Posterior cingulate gyrus (tissue), 11 donors: ENCODE measurements at regions not wholly inside any gene's neighbourhood (a gene's known extent, or its start where the extent isn't known, plus 50 kb on each side); places are given as distances from the start of the nearest gene placed in this dataset.
"Not testable (repeated sequence)": the region's sequence is repeated elsewhere in the genome, so short reads cannot be mapped to it uniquely, and the experiment has no call there.

ENCODE experiments used
- DNase-seq, 10 donors: peaks; one replicate each; pipeline versions ENCODE4 v3.0.0 to v3.0.0-alpha.2; 2020 to 2021; ENCODE audit warnings: mixed read lengths in 3 of 10
- intact Hi-C: fragments of 100-400 bp; cut with DNase I; formaldehyde crosslinking; loops from one replicate; pipeline ENCODE4 v1.15.1; 2023

DNA sequence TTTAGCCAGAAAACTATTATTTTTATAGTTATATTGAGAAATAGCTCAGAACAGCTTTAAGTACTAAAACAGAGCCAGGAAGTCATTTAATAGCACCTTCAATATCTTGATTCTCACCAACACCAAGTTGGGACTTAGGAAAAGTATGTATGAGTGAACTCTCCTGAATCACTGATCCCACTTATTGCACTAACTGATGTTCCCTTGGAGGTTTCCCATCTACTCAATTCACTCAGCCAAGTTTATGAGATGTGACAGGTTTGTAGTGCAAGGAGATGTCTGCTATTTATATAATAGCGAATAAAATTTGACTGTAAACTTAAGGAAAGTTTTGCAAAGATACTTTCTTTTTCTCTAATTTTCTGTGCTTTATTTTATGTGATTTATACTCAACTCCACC lies 1147.6 kb upstream of the PCDH20 start:
- DNase-seq, result no peak
- intact Hi-C loops, result no loop called here

- intact Hi-C loops, result no loop called here
- DNase-seq, result no peak
Observed at GRCh38 chr13:62556978-62557377, 1141.3 kb upstream of the PCDH20 start.

- intact Hi-C loops, result no loop called here
- no peak for DNase-seq
Observed at GRCh38 chr13:62551588-62551987, 1135.9 kb upstream of the PCDH20 start.

DNA sequence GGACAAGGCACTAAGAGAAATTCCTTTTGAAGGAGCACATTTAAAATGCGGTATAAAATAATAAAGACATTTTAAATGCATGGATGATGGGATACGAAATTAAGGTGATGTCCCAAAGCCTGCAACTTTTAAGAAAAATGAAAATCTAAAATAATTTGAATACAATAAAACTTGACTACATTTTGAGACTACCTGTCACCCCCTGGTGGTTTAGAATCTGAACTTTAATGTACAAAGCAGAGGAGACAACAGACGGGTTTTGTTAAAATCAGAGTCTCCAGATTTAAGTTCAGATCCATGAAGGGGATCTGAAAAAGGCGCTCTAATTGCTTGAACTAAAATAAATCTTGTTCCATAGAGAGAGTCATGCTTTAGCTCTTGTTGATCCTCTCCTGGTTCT lies 1129.3 kb upstream of the PCDH20 start:
- intact Hi-C loops, result no loop called here
- DNase-seq, result no peak

DNA sequence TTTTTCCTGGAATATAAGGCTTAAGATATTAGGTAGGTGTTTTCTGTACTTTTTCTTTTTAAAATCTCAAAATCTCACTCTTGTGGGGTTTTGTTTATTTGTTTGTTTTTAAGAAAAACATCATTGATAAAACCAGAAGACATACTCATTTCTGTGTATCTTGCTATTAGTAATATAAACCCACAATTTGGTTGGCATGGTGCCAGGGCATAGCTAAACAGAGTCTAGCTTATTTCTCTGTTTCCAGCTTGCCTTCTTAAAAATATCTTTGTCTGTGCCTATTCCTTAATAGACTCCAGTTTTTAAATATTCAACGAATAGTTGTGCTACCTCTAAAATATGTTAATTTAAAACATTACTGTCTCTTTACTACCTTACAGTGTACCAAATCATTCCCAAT lies 1121.9 kb upstream of the PCDH20 start:
- no peak for DNase-seq
- intact Hi-C loops, result no loop called here

GRCh38 chr13:62525652-62526051 lies 1110.0 kb upstream of the PCDH20 start:
- no peak for DNase-seq
- intact Hi-C loops, result no loop called here

DNA sequence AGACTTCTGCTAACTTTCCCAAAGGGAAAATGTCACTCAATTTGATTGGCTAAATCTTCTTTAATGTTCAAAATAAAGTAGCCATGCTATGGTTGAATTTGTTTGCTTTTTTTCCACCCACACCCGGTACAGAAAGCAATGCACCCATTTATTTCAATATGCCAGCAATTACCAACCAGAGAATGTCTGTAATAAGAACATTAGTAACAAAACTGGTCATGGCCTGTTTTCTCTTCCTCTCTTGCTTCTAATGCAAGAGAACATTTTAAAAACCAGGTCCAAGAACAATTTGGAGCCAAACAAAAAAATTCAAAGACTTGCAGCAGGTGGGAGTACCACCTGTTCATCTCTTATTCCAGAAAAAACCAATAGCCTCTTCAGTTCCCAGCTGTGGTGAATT lies 1108.8 kb upstream of the PCDH20 start:
- intact Hi-C loops, result no loop called here
- no peak for DNase-seq

DNA sequence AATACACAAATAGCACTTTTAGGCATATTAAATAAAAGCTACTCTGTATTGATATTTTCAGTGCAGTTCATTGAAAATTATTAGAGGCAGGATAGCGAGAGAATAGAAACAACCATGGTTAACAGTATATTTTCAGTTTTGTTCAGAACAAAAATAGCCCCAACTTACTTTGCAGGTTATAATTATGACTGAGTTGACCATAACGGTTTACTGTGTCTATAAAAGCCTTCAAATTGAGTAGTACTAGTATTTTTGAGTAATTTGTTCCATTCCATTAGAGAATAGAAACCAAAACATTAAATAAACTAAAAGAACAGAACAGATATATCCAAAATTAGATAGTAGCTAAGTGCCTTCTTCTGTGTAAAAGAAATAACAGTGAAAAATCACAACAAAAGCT lies 1108.4 kb upstream of the PCDH20 start:
- intact Hi-C loops, result no loop called here
- no peak for DNase-seq

DNA sequence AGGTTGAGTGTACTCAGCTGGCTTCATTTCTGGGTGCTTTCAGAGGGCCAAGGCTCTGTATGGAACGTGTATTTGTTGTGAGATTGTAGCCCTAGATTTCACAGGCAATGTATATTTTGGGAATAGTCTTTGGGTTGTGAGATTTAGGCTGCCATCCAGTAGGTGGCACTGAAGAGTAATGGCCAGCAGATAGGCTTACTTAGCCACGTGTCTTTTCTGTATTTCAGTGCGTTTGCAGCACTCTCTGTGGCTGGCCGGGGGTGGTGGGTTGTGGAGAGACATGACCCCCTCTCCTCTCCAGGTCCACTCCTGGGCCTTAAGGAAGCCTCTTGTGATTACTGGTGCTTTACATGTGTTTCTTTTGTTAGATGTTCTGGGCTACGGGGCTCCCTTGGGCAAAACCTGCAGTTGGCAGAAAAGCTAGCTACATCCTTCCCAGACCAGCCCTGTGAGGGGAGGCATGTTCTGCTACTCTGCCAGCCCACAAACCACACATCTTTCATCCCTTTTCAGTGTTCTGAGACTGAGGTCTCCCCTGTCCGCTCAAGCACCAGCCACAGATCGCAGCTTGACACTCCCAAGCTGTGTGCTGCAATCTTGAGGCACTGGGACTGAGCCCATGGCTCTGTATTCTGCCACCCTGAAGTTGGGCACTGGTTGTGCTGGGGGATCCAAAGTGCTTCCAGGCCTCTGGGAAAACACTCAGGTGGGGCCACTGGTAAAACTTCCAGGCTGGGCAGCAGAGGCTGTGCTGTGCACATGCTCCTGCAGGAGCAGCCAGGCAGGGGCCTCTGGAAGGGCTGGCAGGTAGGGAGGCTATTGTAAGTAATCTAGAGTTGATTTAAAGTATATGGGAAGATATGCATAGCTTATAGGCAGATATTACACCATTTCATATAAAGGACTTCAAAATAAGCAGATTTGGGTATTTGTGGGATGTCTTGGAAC lies 1096.8 kb upstream of the PCDH20 start:
- peak in 4 of 10 donors; percentile 28 to 64 (median 46) for DNase-seq
- intact Hi-C loops, result no loop called here

- intact Hi-C loops, result no loop called here
- DNase-seq, result no peak
Observed at GRCh38 chr13:62510906-62511655, 1095.4 kb upstream of the PCDH20 start.

DNA sequence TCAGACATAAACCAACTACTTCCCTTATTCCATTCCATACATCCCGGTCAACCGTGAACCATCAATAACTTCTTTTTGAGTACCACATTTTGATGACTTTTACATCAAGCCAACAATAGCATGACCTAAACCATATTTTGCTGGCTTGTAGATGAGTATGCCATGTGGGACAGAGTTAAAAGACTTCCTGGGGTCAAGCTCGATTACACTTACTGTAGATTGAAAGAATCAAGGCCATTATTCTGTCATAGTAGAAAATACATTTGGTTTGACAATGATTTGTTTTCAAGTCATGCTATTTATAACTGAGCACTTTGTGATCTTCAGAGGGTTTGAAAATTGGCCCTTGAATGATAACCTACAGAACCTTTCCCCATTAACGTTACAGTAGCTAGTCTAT lies 1086.9 kb upstream of the PCDH20 start:
- no peak for DNase-seq
- intact Hi-C loops, result no loop called here

DNA sequence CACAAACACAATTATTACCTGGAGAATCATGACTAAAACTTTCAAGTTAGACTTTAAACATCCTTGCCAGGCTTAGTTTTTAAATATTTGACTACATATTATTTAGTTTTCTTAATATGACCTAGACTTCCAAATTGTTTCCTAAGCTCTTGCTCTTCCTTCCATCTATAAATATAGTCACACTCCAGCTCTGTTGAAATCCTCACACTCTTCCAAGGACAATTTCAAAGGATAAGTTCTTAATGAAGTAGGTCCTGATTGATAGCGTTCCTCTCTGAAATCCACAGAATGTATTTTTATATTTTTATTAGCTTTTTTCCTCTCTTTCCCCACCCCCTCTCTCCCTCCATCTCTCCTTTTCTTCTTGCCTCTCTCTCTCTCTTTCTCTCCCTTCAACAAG lies 1074.1 kb upstream of the PCDH20 start:
- intact Hi-C loops, result no loop called here
- DNase-seq, result no peak

DNA sequence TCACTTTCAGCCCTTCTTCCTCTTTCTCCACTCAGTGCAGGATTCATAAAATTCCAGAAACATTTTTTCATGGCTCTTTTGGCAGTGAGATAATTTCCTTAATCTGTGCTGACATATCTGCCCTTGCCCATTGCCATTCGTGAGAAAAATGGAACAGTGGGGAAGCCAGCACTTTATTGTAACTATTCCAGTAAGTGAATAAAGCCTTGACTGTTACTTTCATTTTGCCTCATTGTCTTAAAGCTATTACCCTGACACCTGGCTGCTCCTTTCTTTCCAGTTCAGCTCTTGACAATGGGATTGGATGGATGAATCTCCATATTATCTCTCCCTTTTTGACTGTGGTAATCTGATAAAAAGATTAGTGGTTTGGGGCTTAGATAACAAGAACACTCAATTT lies 1068.1 kb upstream of the PCDH20 start:
- no peak for DNase-seq
- intact Hi-C loops, result no loop called here

DNA sequence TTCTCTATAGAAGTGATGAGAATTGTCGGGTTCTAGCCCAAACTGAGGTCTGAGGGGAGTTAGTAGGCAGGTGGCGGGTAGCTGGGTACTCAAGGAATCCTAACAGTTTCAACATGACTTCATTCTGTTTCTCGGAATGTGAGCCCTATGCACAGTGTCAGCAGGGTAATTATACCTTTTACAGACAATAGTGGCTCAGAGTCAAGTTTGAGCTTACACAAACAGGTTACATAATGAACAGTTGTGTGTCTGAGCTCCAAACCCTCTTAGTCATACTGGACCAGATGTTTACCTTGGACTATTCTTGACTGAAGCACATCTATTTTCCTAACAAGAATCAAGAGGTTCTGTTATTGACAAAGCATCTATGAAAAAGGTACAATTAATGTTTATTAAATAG lies 1066.7 kb upstream of the PCDH20 start:
- intact Hi-C loops, result no loop called here
- no peak for DNase-seq

- intact Hi-C loops, result no loop called here
Observed at GRCh38 chr13:62473944-62474237, 1058.2 kb upstream of the PCDH20 start.

GRCh38 chr13:62473190-62473943 lies 1057.7 kb upstream of the PCDH20 start:
- DNase-seq, result no peak
- intact Hi-C loops, result no loop called here

More at GRCh38 chr13:62473944-62474237, 1058.2 kb upstream of the PCDH20 start:
- DNase-seq, result no peak

DNA sequence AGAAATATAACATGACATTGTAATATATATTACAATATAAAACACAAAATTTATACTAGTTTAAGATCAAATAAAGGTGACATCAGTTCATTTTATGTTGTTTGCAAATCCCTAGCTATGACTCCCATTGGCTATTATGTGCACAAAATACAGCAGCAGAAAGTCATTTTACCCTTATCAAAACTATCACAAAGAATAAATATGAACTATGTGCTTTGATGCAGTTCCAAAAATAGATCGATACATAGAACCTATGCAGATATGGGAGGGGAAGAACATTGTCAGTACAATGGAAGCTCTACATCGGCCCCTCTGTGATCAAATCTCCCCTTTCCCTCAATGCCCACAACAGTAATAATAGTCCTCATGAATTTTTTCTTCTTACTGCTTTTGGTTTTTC lies 1038.1 kb upstream of the PCDH20 start:
- intact Hi-C loops, result no loop called here

GRCh38 chr13:62450759-62451158 lies 1035.1 kb upstream of the PCDH20 start:
- no peak for DNase-seq
- intact Hi-C loops, result no loop called here

More for the DNA sequence above, 1038.1 kb upstream of the PCDH20 start:
- no peak for DNase-seq

DNA sequence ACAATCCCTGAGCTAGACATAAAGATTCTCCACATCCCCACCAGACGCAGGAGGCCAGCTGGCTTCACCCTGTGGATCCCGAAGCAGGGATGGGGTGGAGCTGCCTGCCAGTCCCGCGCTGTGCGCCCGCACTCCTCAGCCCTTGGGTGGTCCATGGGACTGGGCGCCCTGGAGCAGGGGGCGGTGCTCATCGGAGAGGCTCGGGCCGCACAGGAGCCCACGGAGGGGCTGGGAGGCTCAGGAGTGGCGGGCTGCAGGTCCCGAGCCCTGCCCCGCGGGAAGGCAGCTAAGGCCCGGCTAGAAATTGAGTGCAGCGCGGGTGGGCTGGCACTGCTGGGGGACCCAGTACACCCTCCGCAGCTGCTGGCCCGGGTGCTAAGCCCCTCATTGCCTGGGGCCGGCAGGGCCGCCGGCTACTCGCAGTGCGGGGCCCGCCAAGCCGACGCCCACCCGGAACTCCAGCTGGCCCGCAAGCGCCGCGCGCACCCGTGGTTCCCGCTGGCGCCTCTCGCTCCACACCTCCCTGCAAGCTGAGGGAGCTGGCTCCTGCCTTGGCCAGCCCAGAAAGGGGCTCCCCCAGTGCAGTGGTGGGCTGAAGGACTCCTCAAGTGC lies 1032.2 kb upstream of the PCDH20 start:
- intact Hi-C loops, result not testable (repeated sequence)
- peak in 3 of 10 donors; percentile 48 to 74 (median 73) for DNase-seq

- DNase-seq, result no peak
- intact Hi-C loops, result no loop called here
Observed at GRCh38 chr13:62444805-62445204, 1029.2 kb upstream of the PCDH20 start.

GRCh38 chr13:62434081-62434480 lies 1018.4 kb upstream of the PCDH20 start:
- intact Hi-C loops, result no loop called here
- no peak for DNase-seq
